PC-3 (cell line): ENCODE measurements at regions not wholly inside any gene's neighbourhood (a gene's known extent, or its start where the extent isn't known, plus 50 kb on each side); places are given as distances from the start of the nearest gene placed in this dataset.
"Not testable (repeated sequence)": the region's sequence is repeated elsewhere in the genome, so short reads cannot be mapped to it uniquely, and the experiment has no call there.

Source experiments
- EZH2 ChIP-seq: fragments of 300-600 bp; sonication (generic); IDR thresholded peaks from one replicate; pipeline ENCODE4 v1.6.1; 2017; ENCODE audit warnings: antibody characterized with exemption, mild to moderate bottlenecking, low read length; ENCODE audit not compliant: unreplicated experiment
- EZH2phosphoT487 ChIP-seq: fragments of 300-600 bp; sonication (generic); IDR thresholded peaks from 2 replicates; pipeline ENCODE4 v1.6.1; 2018; ENCODE audit warnings: mild to moderate bottlenecking, antibody characterized with exemption, low read length, borderline replicate concordance
- TF ChIP-seq, protein P1 (sequence below): fragments of 300-600 bp; sonication (generic); conservative IDR thresholded peaks from 2 replicates; pipeline ENCODE4 v1.5.1; 2017; ENCODE audit warnings: antibody characterized with exemption, low read depth, mild to moderate bottlenecking, low read length

DNA sequence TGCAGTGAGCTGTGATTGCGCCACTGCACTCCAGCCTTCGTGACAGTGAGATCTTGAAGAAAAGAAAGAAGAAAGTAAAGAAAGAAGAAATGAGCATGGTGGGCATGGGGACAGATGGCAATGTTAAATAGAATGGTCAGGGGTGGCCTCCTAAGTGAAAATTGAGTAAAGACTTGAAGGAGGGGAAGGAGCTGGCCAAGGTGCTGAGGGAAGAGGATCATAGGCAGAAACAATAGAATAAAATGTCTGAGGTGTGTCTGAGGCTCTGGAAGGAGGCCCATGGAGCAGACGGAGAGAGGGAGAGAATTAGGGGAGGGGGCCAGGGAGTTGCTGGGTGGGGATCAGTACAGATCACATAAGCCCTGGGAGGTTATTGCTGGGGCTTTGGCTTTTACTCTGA lies 163.1 kb downstream of the RALA start:
- TF ChIP-seq, protein P1, sequence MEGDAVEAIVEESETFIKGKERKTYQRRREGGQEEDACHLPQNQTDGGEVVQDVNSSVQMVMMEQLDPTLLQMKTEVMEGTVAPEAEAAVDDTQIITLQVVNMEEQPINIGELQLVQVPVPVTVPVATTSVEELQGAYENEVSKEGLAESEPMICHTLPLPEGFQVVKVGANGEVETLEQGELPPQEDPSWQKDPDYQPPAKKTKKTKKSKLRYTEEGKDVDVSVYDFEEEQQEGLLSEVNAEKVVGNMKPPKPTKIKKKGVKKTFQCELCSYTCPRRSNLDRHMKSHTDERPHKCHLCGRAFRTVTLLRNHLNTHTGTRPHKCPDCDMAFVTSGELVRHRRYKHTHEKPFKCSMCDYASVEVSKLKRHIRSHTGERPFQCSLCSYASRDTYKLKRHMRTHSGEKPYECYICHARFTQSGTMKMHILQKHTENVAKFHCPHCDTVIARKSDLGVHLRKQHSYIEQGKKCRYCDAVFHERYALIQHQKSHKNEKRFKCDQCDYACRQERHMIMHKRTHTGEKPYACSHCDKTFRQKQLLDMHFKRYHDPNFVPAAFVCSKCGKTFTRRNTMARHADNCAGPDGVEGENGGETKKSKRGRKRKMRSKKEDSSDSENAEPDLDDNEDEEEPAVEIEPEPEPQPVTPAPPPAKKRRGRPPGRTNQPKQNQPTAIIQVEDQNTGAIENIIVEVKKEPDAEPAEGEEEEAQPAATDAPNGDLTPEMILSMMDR, result not testable (repeated sequence)
- TF ChIP-seq EZH2, EZH2phosphoT487: not testable (repeated sequence)
